GM19324 (cell line): ENCODE measurements at regions not wholly inside any gene's neighbourhood (a gene's known extent, or its start where the extent isn't known, plus 50 kb on each side); places are given as distances from the start of the nearest gene placed in this dataset.
"Not testable (repeated sequence)": the region's sequence is repeated elsewhere in the genome, so short reads cannot be mapped to it uniquely, and the experiment has no call there.

Source experiments
- ATAC-seq: cut with Tn5 transposase; IDR thresholded peaks from one replicate; pipeline ENCODE4 v1.9.1; 2021; ENCODE audit warnings: mild to moderate bottlenecking, moderate library complexity; ENCODE audit not compliant: unreplicated experiment, low FRiP score

DNA sequence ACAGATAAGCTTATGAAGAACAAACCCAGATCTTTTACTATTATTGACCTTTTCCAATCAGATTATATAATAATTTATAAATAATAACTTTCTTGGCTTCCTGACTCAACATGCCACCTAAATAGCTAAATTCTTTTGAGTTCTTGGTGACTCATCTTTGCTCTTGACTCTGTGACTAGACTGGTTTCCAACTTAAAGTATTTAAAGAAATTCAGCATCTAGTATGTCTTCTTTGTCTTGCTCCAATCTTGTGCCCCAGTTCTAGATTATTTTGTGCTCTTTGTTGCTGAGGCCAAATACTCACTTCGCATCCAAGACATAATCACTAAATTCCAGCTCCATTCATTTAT lies 483.2 kb upstream of the TBL1XR1 start:
- no peak for ATAC-seq

- no peak for ATAC-seq
Measured at GRCh38 chr3:177681156-177681555, 483.9 kb upstream of the TBL1XR1 start.

DNA sequence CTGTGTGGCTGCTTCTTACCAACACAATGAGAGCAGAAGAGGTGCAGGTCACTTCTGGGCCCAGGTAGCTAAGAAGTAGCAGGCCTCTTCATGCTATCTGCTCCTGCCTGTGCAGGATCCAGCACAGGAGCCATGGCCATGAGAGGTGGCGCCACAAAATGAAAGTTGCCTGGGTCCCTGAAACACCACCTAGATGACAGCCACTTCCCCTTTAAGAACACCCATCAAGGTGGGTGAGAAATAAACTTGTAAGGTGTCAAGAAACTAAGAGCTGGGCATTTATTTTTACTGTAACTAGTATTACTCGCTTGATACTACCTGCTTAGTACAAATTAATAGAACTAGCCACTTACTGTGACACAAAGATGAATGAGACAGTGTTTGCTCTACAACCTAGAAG lies 484.6 kb upstream of the TBL1XR1 start:
- ATAC-seq: no peak

DNA sequence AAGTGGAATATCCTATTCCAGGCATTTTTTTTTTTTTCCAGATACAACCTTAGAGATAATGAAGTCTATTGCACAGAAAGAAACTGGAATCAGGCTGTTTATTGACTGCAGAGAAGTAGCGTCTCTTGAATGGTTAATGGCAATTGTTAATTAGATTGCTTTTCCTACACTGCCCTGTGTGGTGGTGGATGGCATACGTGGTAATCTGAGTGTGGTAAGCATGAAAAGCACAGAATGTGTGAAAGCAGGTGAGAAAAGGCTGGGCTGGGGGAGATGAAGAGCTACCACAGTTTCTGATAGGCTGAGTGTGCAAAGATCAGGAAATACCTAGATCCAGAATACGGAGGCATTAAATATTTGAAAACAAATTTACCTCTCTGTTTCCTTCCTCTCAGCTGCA lies 486.3 kb upstream of the TBL1XR1 start:
- no peak for ATAC-seq

- ATAC-seq: no peak
Measured at GRCh38 chr3:177686671-177687070, 489.4 kb upstream of the TBL1XR1 start.

DNA sequence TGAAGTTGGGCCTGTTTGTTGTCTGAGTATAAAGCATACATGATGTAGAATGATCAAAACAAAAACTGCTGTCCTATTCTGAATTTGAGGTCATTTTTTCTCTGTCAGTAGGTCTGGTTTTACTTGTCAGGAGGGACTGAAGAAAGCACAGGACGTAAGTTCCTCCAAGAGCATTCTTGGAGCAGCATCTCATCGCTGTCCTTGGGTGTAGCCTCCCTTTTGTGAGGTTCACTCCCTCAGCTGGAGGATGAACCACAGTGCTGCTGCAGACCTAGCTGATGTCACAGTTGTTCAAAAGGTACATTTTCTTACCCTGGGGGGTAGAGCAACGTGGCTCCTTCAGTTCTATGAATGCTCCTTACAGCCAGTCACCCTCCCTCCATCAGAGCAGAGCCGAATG lies 490.0 kb upstream of the TBL1XR1 start:
- ATAC-seq: no peak

GRCh38 chr3:177688152-177688551 lies 490.9 kb upstream of the TBL1XR1 start:
- no peak for ATAC-seq

GRCh38 chr3:177689077-177689476 lies 491.8 kb upstream of the TBL1XR1 start:
- ATAC-seq: no peak

DNA sequence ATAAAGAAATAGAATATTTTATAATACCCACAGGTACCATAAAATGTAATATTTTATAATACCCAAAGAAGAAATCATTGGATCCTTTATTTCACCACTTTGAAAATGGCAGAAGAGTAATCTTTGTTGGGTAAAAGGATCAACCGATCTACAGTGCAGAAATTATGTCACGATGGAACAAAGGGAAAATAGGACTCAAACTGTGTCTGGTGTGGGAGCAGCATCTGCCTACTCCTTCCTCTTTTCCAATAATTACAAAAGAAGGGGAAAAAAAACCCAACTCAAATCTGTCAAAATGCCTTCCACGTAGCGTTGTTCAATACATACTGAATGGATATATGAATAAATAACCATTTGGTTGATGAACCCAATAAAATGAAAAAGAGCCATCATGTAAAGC lies 492.6 kb upstream of the TBL1XR1 start:
- no peak for ATAC-seq

- ATAC-seq: no peak
Measured at GRCh38 chr3:177690306-177690705, 493.0 kb upstream of the TBL1XR1 start.

- no peak for ATAC-seq
Measured at GRCh38 chr3:177692304-177692975, 495.2 kb upstream of the TBL1XR1 start.

GRCh38 chr3:177693616-177694264 lies 496.5 kb upstream of the TBL1XR1 start:
- ATAC-seq: no peak

DNA sequence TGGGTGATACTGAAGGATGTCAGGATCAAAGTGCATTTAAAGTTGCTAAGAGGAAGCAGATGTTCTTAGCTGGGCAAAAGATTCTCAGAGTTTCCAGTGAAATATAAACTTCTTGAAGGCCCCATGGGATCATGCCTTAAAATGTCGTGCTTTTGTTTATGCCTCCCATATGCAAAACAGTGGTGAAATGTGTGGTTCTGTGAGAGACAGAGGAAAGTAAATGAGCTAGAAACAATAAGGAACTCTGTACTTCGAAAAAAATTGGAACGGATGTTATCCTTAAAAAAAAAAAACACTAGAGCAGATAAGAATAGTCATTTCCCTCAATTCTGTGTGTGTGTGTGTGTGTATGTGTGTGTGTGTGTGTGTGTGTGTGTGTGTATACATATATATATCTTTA lies 497.0 kb upstream of the TBL1XR1 start:
- no peak for ATAC-seq

DNA sequence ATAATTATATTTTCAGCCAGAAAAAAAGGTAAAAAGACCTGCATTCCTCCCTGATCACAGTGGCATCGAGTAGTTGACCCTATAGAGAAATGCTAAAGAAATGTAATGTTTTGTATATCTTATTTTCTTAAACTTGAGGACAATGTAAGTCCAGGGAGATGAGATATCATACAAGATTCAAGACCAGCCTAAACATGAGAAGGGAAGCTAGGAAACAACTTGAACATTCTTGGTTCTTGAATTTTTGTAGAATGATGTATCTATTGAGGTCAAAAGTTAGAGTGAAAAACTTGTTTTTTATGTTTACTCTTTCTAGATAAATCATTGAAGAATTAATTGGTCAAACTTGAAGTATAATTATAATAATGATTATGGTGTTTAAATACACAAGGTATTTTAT lies 497.7 kb upstream of the TBL1XR1 start:
- no peak for ATAC-seq

DNA sequence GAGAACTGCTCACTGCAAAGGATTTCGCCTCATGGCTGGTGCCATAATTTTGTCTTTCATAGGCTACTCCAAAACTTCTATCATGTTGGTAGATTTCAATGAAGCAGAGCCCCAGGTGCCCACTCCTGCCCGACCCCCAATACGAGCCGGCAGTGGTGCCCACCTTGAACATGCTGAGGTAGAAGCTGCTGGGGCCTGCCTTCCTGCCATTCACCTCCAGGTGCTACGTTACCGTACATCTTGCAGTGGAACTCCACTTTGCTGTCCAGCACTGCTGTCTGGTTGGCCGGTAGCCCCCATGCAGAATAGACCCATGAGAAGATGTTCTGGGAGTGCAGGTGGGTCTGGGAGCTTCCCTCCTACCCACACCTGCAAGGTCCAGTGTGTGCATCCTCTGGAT lies 502.8 kb upstream of the TBL1XR1 start:
- ATAC-seq: no peak

GRCh38 chr3:177703788-177704187 lies 506.5 kb upstream of the TBL1XR1 start:
- no peak for ATAC-seq

GRCh38 chr3:177705976-177706823 lies 508.9 kb upstream of the TBL1XR1 start:
- no peak for ATAC-seq

DNA sequence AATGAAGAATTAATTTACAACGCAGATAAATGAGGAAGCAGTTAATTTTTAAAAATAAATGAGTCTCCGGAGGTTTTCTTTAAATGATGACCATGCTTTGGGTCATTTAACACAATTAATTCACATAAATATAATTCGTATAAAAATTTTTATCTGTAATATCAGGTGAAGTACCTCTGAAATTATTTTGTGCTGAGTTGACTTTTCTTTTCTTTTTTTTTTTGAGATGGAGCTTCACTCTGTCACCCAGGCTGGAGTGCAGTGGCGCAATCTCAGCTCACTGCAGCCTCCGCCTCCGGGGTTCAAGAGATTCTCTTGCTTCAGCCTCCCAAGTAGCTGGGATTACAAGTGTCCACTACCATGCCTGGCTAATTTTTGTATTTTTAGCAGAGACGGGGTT lies 512.2 kb upstream of the TBL1XR1 start:
- not testable (repeated sequence) for ATAC-seq

GRCh38 chr3:177710506-177710905 lies 513.2 kb upstream of the TBL1XR1 start:
- no peak for ATAC-seq

GRCh38 chr3:177711637-177712036 lies 514.4 kb upstream of the TBL1XR1 start:
- ATAC-seq: no peak
